ENCODE measurements at regions not wholly inside any gene's neighbourhood (a gene's known extent, or its start where the extent isn't known, plus 50 kb on each side); places are given as distances from the start of the nearest gene placed in this dataset.

DNA sequence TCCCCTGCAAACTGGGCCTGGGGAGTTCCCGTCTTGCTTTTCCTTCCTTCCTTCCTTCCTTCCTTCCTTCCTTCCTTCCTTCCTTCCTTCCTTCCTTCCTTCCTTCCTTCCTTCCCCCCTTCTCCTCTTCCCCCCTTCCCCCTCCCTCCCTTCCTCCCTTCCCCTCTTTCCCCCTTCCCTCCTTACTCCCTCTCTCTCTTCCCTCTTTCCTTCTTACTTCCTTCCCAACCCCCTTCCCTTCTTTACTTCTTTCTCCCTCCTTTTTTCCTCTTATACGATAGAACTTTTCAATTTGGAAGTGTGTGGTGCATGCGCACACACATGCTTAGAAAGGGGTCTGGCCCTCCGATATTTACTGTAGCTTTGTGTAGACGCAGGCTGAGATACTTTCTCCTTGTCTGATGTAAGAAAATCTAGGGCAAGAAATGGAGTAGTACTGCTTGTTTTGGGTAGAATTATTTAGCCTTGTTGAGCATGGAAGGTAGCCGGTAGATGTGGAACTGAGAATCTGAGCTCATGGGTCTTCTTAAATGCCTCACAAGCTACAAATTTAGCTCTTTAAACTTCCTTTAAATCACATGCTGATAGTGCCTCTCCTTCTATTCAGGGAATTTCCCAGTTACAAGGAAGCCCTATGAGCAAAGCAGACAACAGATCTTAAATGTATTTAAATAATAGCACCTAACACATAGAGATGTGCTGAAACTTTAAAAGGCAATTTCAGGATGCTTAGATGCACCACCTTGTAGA, 189.6 kb downstream of the GPAT3 start:
- DNase-seq (ENCODE audit: extremely low spot score) = no peak
- no peak overlapping the region for H3K4me3 ChIP-seq
- intact Hi-C loops (cut with DNase I) = no loop called here
- H3K27me3 ChIP-seq = no peaks in the 10 kb centered on the region
- WGBS = 88% methylated on average over 6 of the region's 6 CpGs
- no peaks in the 10 kb centered on the region for H3K36me3 ChIP-seq
- peaks cover 0 to 8% (median 2%) of the 10 kb centered on the region in 4 donors for H3K9me3 ChIP-seq
- no peaks in the 10 kb centered on the region for H3K4me1 ChIP-seq
- TF ChIP-seq, protein P1, sequence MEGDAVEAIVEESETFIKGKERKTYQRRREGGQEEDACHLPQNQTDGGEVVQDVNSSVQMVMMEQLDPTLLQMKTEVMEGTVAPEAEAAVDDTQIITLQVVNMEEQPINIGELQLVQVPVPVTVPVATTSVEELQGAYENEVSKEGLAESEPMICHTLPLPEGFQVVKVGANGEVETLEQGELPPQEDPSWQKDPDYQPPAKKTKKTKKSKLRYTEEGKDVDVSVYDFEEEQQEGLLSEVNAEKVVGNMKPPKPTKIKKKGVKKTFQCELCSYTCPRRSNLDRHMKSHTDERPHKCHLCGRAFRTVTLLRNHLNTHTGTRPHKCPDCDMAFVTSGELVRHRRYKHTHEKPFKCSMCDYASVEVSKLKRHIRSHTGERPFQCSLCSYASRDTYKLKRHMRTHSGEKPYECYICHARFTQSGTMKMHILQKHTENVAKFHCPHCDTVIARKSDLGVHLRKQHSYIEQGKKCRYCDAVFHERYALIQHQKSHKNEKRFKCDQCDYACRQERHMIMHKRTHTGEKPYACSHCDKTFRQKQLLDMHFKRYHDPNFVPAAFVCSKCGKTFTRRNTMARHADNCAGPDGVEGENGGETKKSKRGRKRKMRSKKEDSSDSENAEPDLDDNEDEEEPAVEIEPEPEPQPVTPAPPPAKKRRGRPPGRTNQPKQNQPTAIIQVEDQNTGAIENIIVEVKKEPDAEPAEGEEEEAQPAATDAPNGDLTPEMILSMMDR (IDR thresholded peaks at IDR 0.05) = no peak
- TF ChIP-seq POLR2AphosphoS5 (IDR thresholded peaks at IDR 0.05) (no peak), POLR2A (IDR thresholded peaks at IDR 0.05; ENCODE audit: low read depth) (no peak), EP300 (IDR thresholded peaks at IDR 0.05) (no peak)
- no peak overlapping the region for H3K27ac ChIP-seq (replicated peaks in 1 of 4)

DNA sequence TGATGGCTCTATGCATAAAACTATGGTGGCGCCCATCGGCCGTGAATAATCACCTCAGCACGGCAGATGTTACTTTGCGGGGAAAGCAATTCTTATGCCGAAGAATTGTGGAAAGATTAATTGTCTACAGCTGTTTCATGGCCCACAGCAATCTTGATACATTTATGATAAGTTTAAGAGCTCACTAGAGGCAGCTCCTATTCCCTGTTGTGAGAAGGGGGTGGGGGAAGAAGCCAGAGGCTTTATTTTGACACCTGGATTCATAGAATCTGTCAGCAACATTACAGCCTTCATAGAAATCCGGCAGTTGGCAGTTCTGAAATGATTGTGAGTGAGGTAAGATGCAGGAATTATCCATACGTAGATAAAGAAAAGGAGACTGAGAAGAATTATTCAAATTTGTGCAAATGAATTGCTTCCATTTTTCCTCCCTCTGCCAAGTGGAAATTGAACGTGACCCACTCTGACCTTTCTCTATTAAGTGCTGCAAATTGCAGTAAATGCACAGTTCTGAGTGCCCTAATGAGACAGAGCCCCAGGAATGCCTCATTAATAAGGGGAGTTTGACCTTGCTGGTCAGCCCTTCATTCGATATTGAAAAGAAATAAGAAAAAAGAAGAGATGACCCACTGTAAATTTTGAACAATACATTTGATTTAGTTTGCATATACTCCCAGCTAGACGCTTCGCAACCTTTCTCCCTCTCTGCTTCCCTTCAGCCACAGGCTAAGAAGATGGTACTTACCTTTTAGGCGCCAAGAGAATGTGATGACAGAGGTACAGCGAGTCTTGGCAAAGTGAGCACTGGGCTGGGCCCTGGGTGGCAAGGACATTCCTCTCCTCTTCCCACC, 188.8 kb downstream of the GPAT3 start:
- no peak overlapping the region for H3K27ac ChIP-seq (replicated peaks in 1 of 4)
- H3K9me3 ChIP-seq = peaks cover 0 to 3% (median 0%) of the 10 kb centered on the region in 4 donors
- no peak for DNase-seq (ENCODE audit: extremely low spot score)
- TF ChIP-seq POLR2A (IDR thresholded peaks at IDR 0.05; ENCODE audit: low read depth) = no peak
- TF ChIP-seq, protein P1 (IDR thresholded peaks at IDR 0.05) = no peak
- TF ChIP-seq POLR2AphosphoS5 (IDR thresholded peaks at IDR 0.05) = no peak
- no peak for TF ChIP-seq EP300 (IDR thresholded peaks at IDR 0.05)
- H3K4me3 ChIP-seq = no peak overlapping the region
- H3K36me3 ChIP-seq = no peaks in the 10 kb centered on the region
- no peaks in the 10 kb centered on the region for H3K4me1 ChIP-seq
- intact Hi-C loops (cut with DNase I) = no loop called here
- 78% methylated on average over 14 of the region's 14 CpGs for WGBS
- no peaks in the 10 kb centered on the region for H3K27me3 ChIP-seq

DNA sequence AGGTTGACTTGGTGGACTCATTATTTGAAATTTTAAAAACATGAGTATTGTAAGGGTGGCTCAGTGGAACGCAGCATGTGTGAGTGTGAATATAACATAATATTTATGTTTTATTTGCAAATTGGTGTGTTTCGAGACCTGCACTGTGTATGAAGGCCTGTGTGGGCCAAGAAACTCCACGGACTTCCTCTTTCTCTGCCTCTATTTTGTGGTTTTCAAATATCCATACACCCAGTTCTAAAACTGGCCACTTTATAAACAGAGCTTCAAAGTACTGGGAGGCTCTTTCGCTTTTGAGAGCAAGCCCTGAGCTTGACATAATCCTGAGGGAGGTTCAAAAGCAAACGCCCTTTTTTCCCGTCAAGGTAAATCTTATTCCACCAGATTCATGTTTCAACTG, 187.7 kb downstream of the GPAT3 start:
- no peak overlapping the region for H3K4me3 ChIP-seq
- no peak overlapping the region for H3K27ac ChIP-seq (replicated peaks in 1 of 4)
- H3K27me3 ChIP-seq = no peaks in the 10 kb centered on the region
- H3K36me3 ChIP-seq = no peaks in the 10 kb centered on the region
- DNase-seq (ENCODE audit: extremely low spot score) = no peak
- H3K9me3 ChIP-seq = no peaks in the 10 kb centered on the region
- intact Hi-C loops (cut with DNase I) = no loop called here
- no peak for TF ChIP-seq EP300 (IDR thresholded peaks at IDR 0.05)
- no peak for TF ChIP-seq POLR2AphosphoS5 (IDR thresholded peaks at IDR 0.05)
- no peak for TF ChIP-seq POLR2A (IDR thresholded peaks at IDR 0.05; ENCODE audit: low read depth)
- TF ChIP-seq, protein P1 (IDR thresholded peaks at IDR 0.05) = no peak
- no peaks in the 10 kb centered on the region for H3K4me1 ChIP-seq
- WGBS = 76% methylated on average over 6 of the region's 6 CpGs

DNA sequence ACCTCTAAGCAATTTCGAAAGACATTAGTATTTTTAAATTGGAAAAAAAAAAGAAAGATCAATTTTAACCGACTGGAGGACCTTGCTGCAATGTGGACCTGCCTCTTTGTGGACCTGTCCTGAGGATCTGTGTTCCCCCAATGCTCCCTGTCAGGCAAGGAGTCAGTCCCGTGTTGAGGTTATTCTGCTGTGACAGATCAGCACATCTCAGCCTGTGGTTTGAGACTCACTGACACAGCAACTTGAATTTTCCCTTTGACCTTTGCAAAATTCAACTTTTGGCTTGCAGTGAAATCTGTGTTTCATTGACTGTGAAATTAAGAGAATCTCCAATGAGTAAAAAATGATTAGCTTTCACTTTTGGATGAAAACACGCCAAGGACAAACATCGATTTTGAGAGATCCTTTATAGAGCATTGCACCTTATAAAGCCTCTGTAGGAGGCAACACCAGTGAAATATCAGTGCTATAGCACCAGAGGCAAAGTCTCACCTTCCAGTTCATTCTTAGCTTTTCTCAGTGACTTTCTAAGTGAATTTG, 186.9 kb downstream of the GPAT3 start:
- no peaks in the 10 kb centered on the region for H3K36me3 ChIP-seq
- TF ChIP-seq, protein P1 (IDR thresholded peaks at IDR 0.05) = no peak
- TF ChIP-seq EP300 (IDR thresholded peaks at IDR 0.05) (no peak), POLR2A (IDR thresholded peaks at IDR 0.05; ENCODE audit: low read depth) (no peak), POLR2AphosphoS5 (IDR thresholded peaks at IDR 0.05) (no peak)
- 91% methylated on average over 5 of the region's 5 CpGs for WGBS
- no peak overlapping the region for H3K4me3 ChIP-seq
- intact Hi-C loops (cut with DNase I) = no loop called here
- no peaks in the 10 kb centered on the region for H3K4me1 ChIP-seq
- H3K27me3 ChIP-seq = no peaks in the 10 kb centered on the region
- DNase-seq (ENCODE audit: extremely low spot score) = no peak
- H3K27ac ChIP-seq (replicated peaks in 1 of 4) = no peak overlapping the region
- no peaks in the 10 kb centered on the region for H3K9me3 ChIP-seq
